ENCODE measurements at regions not wholly inside any gene's neighbourhood (a gene's known extent, or its start where the extent isn't known, plus 50 kb on each side); places are given as distances from the start of the nearest gene placed in this dataset.

DNA sequence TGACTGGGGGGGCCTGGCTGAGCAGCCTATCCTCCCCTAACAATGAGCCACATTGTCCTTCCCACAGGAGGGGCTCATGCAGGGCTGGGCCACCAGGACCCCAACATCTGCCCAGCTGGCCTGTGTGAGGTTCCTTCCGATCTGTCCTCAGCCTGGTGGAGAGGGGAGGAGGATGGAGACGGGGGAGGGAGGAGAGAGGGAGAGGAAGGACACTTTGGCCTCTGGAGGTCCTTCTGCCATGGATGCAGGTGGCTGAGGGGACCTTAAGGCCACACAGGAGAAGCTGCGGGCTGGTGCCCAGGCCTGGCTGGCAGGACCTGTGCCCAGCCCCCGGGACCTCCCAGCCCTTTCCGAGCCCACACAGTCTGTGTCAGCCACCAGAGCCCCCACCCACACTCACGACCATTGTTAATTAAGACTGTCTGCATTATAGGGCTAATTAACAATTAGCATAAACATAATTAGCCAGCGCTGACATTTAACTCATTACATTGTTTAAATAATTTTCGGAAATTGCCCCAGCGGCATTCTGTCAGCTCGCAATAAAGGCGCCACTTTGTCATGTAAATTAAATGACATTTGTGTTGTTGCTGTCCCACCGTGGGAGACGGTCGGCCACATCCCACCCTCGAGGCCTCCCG, 53.0 kb upstream of the NKX1-1 start:
- Mint-ChIP-seq H3K4me3 (ENCODE audit: unreplicated experiment) (no peak overlapping the region), H3K4me1 (ENCODE audit: unreplicated experiment) (peaks cover 3% of the 10 kb centered on the region), H3K36me3 (ENCODE audit: unreplicated experiment) (no peaks in the 10 kb centered on the region), H3K27me3 (ENCODE audit: unreplicated experiment) (peaks cover 24% of the 10 kb centered on the region), H3K9me3 (ENCODE audit: unreplicated experiment) (no peaks in the 10 kb centered on the region), H3K27ac (ENCODE audit: unreplicated experiment) (no peak overlapping the region)
- TF ChIP-seq, protein P1, sequence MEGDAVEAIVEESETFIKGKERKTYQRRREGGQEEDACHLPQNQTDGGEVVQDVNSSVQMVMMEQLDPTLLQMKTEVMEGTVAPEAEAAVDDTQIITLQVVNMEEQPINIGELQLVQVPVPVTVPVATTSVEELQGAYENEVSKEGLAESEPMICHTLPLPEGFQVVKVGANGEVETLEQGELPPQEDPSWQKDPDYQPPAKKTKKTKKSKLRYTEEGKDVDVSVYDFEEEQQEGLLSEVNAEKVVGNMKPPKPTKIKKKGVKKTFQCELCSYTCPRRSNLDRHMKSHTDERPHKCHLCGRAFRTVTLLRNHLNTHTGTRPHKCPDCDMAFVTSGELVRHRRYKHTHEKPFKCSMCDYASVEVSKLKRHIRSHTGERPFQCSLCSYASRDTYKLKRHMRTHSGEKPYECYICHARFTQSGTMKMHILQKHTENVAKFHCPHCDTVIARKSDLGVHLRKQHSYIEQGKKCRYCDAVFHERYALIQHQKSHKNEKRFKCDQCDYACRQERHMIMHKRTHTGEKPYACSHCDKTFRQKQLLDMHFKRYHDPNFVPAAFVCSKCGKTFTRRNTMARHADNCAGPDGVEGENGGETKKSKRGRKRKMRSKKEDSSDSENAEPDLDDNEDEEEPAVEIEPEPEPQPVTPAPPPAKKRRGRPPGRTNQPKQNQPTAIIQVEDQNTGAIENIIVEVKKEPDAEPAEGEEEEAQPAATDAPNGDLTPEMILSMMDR (IDR thresholded peaks at IDR 0.05): no peak
- DNase-seq (ENCODE audit: extremely low spot score, unreplicated experiment): peak; percentile 69

DNA sequence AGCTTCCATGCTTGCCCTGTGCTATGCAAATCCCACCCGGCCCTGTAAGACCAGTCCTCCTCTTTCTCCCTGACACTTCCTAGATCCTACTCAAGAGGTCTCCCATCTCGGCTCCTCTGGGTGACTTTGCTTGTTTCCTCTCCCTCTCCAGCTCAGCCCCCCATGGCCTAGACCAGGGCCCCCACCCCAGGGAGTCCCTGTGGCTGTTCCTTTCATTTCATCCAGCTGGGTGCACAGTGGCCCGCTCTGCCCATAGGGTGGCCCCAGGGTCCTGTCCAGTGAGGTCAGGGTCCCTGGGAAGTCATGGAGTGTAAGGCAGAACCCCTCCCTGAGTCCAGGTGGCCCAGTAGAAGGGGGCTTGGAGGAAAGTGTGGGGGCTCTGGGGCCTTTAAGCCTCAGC, 52.3 kb upstream of the NKX1-1 start:
- TF ChIP-seq, protein P1 (IDR thresholded peaks at IDR 0.05): no peak
- H3K27me3 Mint-ChIP-seq (ENCODE audit: unreplicated experiment): peaks cover 24% of the 10 kb centered on the region

More for the DNA sequence above, 52.3 kb upstream of the NKX1-1 start:
- Mint-ChIP-seq H3K27ac (ENCODE audit: unreplicated experiment) (no peak overlapping the region), H3K36me3 (ENCODE audit: unreplicated experiment) (no peaks in the 10 kb centered on the region), H3K9me3 (ENCODE audit: unreplicated experiment) (peaks cover 6% of the 10 kb centered on the region), H3K4me3 (ENCODE audit: unreplicated experiment) (no peak overlapping the region), H3K4me1 (ENCODE audit: unreplicated experiment) (peaks cover 3% of the 10 kb centered on the region)
- DNase-seq (ENCODE audit: extremely low spot score, unreplicated experiment): no peak
